ENCODE measurements at regions not wholly inside any gene's neighbourhood (a gene's known extent, or its start where the extent isn't known, plus 50 kb on each side); places are given as distances from the start of the nearest gene placed in this dataset.

DNA sequence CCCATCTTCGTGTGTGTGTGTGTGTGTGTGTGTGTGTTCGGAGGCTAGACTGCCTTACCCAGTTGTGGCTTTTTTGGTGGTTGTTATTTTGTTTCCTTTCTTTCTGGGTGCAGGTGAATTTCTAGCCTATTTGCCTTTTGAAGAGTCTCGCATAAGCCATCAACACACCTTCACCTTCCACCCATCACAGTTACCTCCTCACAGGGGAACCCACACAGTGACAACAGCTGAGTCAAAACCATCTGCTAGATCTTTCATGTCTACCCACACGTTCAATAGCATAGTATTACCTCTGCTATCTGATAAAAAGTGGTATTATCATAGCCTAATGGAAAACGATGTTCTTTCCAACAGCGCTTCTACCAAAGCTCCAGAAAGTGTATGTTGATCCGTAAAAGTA lies 303.2 kb upstream of the TMTC4 start:
- H2AFZ ChIP-seq (ENCODE audit: low read length), result no peak overlapping the region
- no peaks in the 10 kb centered on the region for H3K79me2 ChIP-seq (ENCODE audit: control insufficient read depth in 1 of 2, insufficient read depth in 2 of 2, low read length in 2 of 2)
- no peak overlapping the region for H3K4me3 ChIP-seq (ENCODE audit: extremely low read depth in 1 of 4, insufficient read depth in 2 of 4, low read depth in 3 of 4, low read length in 4 of 4)
- H2BK12ac ChIP-seq (ENCODE audit: low read depth, low read length), result no peak overlapping the region
- no peak overlapping the region for H2BK15ac ChIP-seq (ENCODE audit: low read length)
- H2BK5ac ChIP-seq (ENCODE audit: low read depth, low read length), result no peak overlapping the region
- POLR2A ChIA-PET (ENCODE audit: partially characterized antibody), result no interaction called here
- no peak overlapping the region for H2BK120ac ChIP-seq (replicated peaks; ENCODE audit: low read depth, low read length)
- no peak overlapping the region for H2BK20ac ChIP-seq (ENCODE audit: low read length)
- WGBS, 2 experiments (ENCODE audit: extremely low coverage in 1 of 2, insufficient coverage in 1 of 2, insufficient read length in 1 of 2, insufficient replicate concordance in 2 of 2, low coverage in 1 of 2, low lambda C conversion rate in 2 of 2, missing lambda C conversion rate in 1 of 2), result 85% methylated on average over 7 of the region's 7 CpGs; no CpG with 5 or more reads in 1 of the 2 experiments
- 0 out of 7 replicates have a peak, but pooled peaks cover 0 to 4% (median 0%) of the 10 kb centered on the region in 4 experiments for H3K4me1 ChIP-seq (replicated peaks in 1 of 4; ENCODE audit: control insufficient read depth in 3 of 4, insufficient read depth in 4 of 4, low read length in 3 of 4)
- no peak overlapping the region for H3K23ac ChIP-seq (ENCODE audit: insufficient read length)
- no peaks in the 10 kb centered on the region for H3K79me1 ChIP-seq (ENCODE audit: low read depth, low read length)
- H3K18ac ChIP-seq (ENCODE audit: extremely low read depth, low read length), result no peak overlapping the region
- H3K56ac ChIP-seq (replicated peaks; ENCODE audit: insufficient read length, low read depth, low read length), result no peak overlapping the region
- no peak overlapping the region for H2AK5ac ChIP-seq (ENCODE audit: low read depth, low read length)
- H3K23me2 ChIP-seq (ENCODE audit: low read depth, low read length), result no peaks in the 10 kb centered on the region; the same call in 1 of the 2 replicates
- no peak overlapping the region for H3K4ac ChIP-seq (replicated peaks; ENCODE audit: insufficient read length, low read depth, low read length)
- H3K14ac ChIP-seq (ENCODE audit: insufficient read length), result no peak overlapping the region
- H4K5ac ChIP-seq (ENCODE audit: insufficient read length, low read depth, low read length), result no peak overlapping the region
- DNase-seq (ENCODE audit: low read depth in 1 of 2, low spot score in 2 of 2) (no peak), FAIRE-seq (no peak)
- no peak overlapping the region for H3K9ac ChIP-seq (replicated peaks in 1 of 4; ENCODE audit: extremely low read depth in 1 of 4, low read depth in 3 of 4, low read length in 3 of 4)
- H3K27ac ChIP-seq (ENCODE audit: low read depth, low read length), result no peak overlapping the region
- no peaks in the 10 kb centered on the region for H4K20me1 ChIP-seq (replicated peaks in 1 of 2; ENCODE audit: control insufficient read depth in 1 of 2, insufficient read depth in 2 of 2, low read length in 2 of 2)
- H3K27me3 ChIP-seq (replicated peaks in 1 of 4; ENCODE audit: control insufficient read depth in 3 of 4, extremely low read depth in 1 of 4, insufficient read depth in 3 of 4, low read length in 3 of 4), result peaks cover 0 to 1% (median 0%) of the 10 kb centered on the region in 4 experiments; a peak in 1 of 7 replicates
- CTCF ChIA-PET (ENCODE audit: partially characterized antibody), result interaction anchor here (0.6 to 1.3 kb wide), 3 partner anchors 17 to 791 kb away, joined by 3 read pairs; no protein-coding TSS in a partner anchor
- no peaks in the 10 kb centered on the region for H3K36me3 ChIP-seq (ENCODE audit: control insufficient read depth in 2 of 4, insufficient read depth in 4 of 4, low read length in 3 of 4)
- H4K91ac ChIP-seq (replicated peaks; ENCODE audit: insufficient read length, low read length), result no peak overlapping the region
- no peak overlapping the region for H3K4me2 ChIP-seq (ENCODE audit: insufficient read depth in 1 of 2, low read depth in 2 of 2, low read length in 2 of 2)
- no peaks in the 10 kb centered on the region for H3K9me3 ChIP-seq (ENCODE audit: insufficient read depth in 2 of 2, low read depth in 1 of 2, low read length in 1 of 2)
- no peak overlapping the region for H4K8ac ChIP-seq (ENCODE audit: extremely low read depth, insufficient read depth, low read length)
- no peak for TF ChIP-seq RNF2 (IDR thresholded peaks at IDR 0.05; ENCODE audit: borderline replicate concordance, low read depth, low read length, missing control alignments, poor library complexity, severe bottlenecking)
- no peak for TF ChIP-seq RFX5 (IDR thresholded peaks at IDR 0.05; ENCODE audit: borderline replicate concordance, low read depth, low read length)
- TF ChIP-seq CBX5 (IDR thresholded peaks at IDR 0.05; ENCODE audit: low read depth, low read length), result no peak
- no peak for TF ChIP-seq JUN (IDR thresholded peaks at IDR 0.05; ENCODE audit: low read depth, low read length)
- TF ChIP-seq POLR2A (IDR thresholded peaks at IDR 0.05; ENCODE audit: control extremely low read depth in 1 of 2, low read depth in 2 of 2, low read length in 2 of 2), result no peak
- no peak for TF ChIP-seq POU5F1 (IDR thresholded peaks at IDR 0.05; ENCODE audit: low read depth, low read length)
- TF ChIP-seq TBP (IDR thresholded peaks at IDR 0.05; ENCODE audit: low read depth, low read length), result no peak
- TF ChIP-seq MAFK (IDR thresholded peaks at IDR 0.05; ENCODE audit: low read depth, low read length), result no peak
- TF ChIP-seq EGR1 (IDR thresholded peaks at IDR 0.05; ENCODE audit: borderline replicate concordance, low read depth, low read length), result no peak
- TF ChIP-seq SP1 (IDR thresholded peaks at IDR 0.05; ENCODE audit: low read depth, low read length), result no peak
- no peak for TF ChIP-seq SIX5 (IDR thresholded peaks at IDR 0.05; ENCODE audit: low read depth, low read length)
- no peak for TF ChIP-seq CTCF (IDR thresholded peaks at IDR 0.05; ENCODE audit: control extremely low read depth in 1 of 3, insufficient read depth in 1 of 3, low read depth in 1 of 3, low read length in 3 of 3)
- TF ChIP-seq SUZ12 (IDR thresholded peaks at IDR 0.05; ENCODE audit: low read length), result no peak
